ENCODE measurements at regions not wholly inside any gene's neighbourhood (a gene's known extent, or its start where the extent isn't known, plus 50 kb on each side); places are given as distances from the start of the nearest gene placed in this dataset.

DNA sequence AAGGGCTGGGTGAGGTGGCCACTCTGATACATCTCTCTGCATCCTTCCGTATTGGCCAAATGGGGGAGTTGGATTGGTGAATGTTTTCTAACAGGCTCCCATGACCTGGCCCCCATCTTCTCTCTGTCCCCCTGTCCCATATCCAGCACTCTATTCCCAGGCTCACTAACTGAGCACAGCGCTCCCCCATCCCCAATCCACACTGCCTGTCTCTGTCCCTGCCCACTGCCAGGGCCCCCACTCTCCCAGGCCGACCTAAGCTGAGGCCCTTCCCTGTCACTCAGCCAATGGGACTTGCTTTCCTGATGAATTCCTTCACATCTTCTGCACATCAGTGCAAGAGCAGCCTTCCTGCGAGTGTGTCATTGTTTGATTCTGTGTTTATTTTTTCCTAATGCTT, 216.8 kb upstream of the MYT1L start:
- WGBS, 2 donors: 64 to 65% methylated on average over 4 of the region's 4 CpGs
- Histone ChIP-seq H3K4me1 (no peaks in the 10 kb centered on the region), H3K27ac (no peak overlapping the region), H3K27me3 (no peaks in the 10 kb centered on the region), H3K4me3 (no peak overlapping the region), H3K9me3 (peaks cover 0 to 9% (median 0%) of the 10 kb centered on the region in 3 donors), H3K36me3 (replicated peaks in 1 of 2; ENCODE audit: insufficient read depth in 1 of 2, low read depth in 2 of 2) (no peaks in the 10 kb centered on the region)
- intact Hi-C loops (cut with DNase I): no loop called here
- TF ChIP-seq, protein P1, sequence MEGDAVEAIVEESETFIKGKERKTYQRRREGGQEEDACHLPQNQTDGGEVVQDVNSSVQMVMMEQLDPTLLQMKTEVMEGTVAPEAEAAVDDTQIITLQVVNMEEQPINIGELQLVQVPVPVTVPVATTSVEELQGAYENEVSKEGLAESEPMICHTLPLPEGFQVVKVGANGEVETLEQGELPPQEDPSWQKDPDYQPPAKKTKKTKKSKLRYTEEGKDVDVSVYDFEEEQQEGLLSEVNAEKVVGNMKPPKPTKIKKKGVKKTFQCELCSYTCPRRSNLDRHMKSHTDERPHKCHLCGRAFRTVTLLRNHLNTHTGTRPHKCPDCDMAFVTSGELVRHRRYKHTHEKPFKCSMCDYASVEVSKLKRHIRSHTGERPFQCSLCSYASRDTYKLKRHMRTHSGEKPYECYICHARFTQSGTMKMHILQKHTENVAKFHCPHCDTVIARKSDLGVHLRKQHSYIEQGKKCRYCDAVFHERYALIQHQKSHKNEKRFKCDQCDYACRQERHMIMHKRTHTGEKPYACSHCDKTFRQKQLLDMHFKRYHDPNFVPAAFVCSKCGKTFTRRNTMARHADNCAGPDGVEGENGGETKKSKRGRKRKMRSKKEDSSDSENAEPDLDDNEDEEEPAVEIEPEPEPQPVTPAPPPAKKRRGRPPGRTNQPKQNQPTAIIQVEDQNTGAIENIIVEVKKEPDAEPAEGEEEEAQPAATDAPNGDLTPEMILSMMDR (IDR thresholded peaks at IDR 0.05): no peak
- no peak for TF ChIP-seq POLR2A (IDR thresholded peaks at IDR 0.05)
- ATAC-seq (no peak), DNase-seq (no peak)

DNA sequence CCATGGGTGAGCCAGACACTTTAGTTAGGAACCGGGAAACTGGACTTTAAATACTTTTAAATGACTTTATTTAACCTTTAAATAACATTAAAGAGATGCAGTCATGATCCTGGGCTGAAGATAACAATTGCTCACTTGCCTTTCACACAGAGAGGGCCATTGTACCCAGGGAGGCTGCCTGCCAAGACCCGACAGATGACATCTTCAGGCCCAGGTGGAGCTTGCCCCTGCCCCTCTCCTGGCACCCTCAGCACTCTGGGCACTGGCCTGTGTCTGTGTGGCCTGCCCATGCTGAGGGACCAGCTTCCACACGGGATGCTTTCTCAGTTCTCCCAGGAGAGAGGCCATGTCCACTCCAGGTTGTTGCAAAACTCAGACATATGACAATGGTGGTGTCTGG, 216.4 kb upstream of the MYT1L start:
- no peak overlapping the region for H3K27ac ChIP-seq
- peaks cover 0 to 4% (median 0%) of the 10 kb centered on the region in 3 donors for H3K9me3 ChIP-seq
- H3K4me1 ChIP-seq: no peaks in the 10 kb centered on the region
- DNase-seq: no peak
- no peak overlapping the region for H3K4me3 ChIP-seq
- intact Hi-C loops (cut with DNase I): no loop called here
- no peak for ATAC-seq
- no peak for TF ChIP-seq POLR2A (IDR thresholded peaks at IDR 0.05)
- TF ChIP-seq, protein P1 (IDR thresholded peaks at IDR 0.05): no peak
- H3K27me3 ChIP-seq: no peaks in the 10 kb centered on the region
- 42 to 43% methylated on average over 2 to 3 of the region's 3 CpGs for WGBS, 2 donors
- no peaks in the 10 kb centered on the region for H3K36me3 ChIP-seq (replicated peaks in 1 of 2; ENCODE audit: insufficient read depth in 1 of 2, low read depth in 2 of 2)

GRCh38 chr2:2546046-2546445, 215.0 kb upstream of the MYT1L start:
- DNase-seq (no peak), ATAC-seq (no peak)
- Histone ChIP-seq H3K36me3 (replicated peaks in 1 of 2; ENCODE audit: insufficient read depth in 1 of 2, low read depth in 2 of 2) (no peaks in the 10 kb centered on the region), H3K9me3 (no peaks in the 10 kb centered on the region), H3K4me1 (no peaks in the 10 kb centered on the region), H3K4me3 (no peak overlapping the region), H3K27me3 (no peaks in the 10 kb centered on the region), H3K27ac (no peak overlapping the region)
- intact Hi-C loops (cut with DNase I): no loop called here
- TF ChIP-seq, protein P1 (IDR thresholded peaks at IDR 0.05): no peak
- no peak for TF ChIP-seq POLR2A (IDR thresholded peaks at IDR 0.05)
- 82 to 83% methylated on average over 9 of the region's 9 CpGs for WGBS, 2 donors

DNA sequence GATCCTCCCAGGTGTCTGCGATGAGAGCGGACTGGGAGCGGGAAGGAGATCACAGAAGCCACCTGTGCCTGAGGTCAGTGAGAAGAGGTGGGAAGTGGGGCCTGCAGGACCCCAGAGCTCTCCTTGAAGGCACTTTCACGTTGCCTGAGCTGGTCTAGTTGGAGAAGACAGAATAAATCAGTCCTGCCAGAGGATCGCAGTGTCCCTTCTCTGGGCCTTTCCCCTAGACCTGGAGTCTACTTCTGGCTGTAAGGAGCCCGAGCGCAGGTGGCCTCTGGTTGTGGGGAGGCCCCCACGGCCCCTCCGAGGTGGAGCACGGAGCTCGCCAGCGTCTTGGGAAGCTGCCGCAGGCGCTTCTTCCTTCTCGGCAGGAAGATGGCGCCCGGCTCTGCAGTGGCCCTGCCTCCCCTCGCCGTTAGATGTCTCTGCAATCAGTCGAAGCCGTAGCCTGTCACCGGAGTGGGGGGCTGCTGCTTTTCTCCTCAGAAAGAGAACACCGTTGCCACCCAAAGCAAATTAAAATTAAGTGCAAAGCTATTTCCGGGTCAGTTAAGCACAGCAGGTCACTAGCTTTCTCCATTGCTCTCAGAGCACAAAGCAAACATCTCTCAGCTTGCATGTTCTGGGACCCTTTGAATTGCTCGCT, 212.0 kb upstream of the MYT1L start:
- TF ChIP-seq POLR2A (IDR thresholded peaks at IDR 0.05): no peak
- TF ChIP-seq, protein P1 (IDR thresholded peaks at IDR 0.05): no peak
- H3K36me3 ChIP-seq (replicated peaks in 1 of 2; ENCODE audit: insufficient read depth in 1 of 2, low read depth in 2 of 2): no peaks in the 10 kb centered on the region
- H3K4me3 ChIP-seq: no peak overlapping the region
- 56 to 61% methylated on average over 23 to 25 of the region's 25 CpGs for WGBS, 2 donors
- H3K27ac ChIP-seq: no peak overlapping the region
- ATAC-seq (no peak), DNase-seq (no peak)
- intact Hi-C loops (cut with DNase I): no loop called here
- H3K4me1 ChIP-seq: no peaks in the 10 kb centered on the region
- H3K9me3 ChIP-seq: no peaks in the 10 kb centered on the region
- no peaks in the 10 kb centered on the region for H3K27me3 ChIP-seq

DNA sequence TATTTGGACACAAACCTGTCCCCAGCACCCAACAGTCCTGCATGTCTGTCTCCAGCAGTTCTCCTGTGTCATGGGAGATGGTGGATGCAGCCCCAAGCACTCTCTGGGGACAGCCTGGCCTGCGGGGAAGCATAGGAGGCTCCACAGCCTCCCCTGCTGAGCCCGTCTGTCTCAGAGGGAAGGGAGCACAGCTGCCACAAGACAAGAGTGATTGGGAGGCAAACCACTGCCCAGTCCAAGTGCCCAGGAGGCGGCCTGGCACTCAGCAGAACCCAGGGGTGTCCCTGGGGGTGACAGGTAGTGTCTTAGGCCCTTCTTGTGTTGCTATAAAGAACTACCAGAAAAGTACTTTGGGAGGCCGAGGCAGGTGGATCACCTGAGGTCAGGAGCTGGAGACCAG, 211.2 kb upstream of the MYT1L start:
- WGBS, 2 donors: 60 to 71% methylated on average over 3 of the region's 4 CpGs
- H3K27ac ChIP-seq: no peak overlapping the region
- no peak overlapping the region for H3K4me3 ChIP-seq
- no peaks in the 10 kb centered on the region for H3K4me1 ChIP-seq
- no peaks in the 10 kb centered on the region for H3K36me3 ChIP-seq (replicated peaks in 1 of 2; ENCODE audit: insufficient read depth in 1 of 2, low read depth in 2 of 2)
- ATAC-seq: no peak
- DNase-seq: no peak
- H3K27me3 ChIP-seq: no peaks in the 10 kb centered on the region
- intact Hi-C loops (cut with DNase I): no loop called here
- no peak for TF ChIP-seq POLR2A (IDR thresholded peaks at IDR 0.05)
- TF ChIP-seq, protein P1 (IDR thresholded peaks at IDR 0.05): no peak
- no peaks in the 10 kb centered on the region for H3K9me3 ChIP-seq

All from body of pancreas (tissue), 4 donors.